ENCODE measurements at regions not wholly inside any gene's neighbourhood (a gene's known extent, or its start where the extent isn't known, plus 50 kb on each side); places are given as distances from the start of the nearest gene placed in this dataset.

GRCh38 chr7:25756601-25757000 is 395.4 kb upstream of the NFE2L3 start:
- no peak overlapping the region for H3K4me2 ChIP-seq (replicated peaks; ENCODE audit: low read depth, low read length, poor library complexity, severe bottlenecking)
- H3K4me1 ChIP-seq (ENCODE audit: control insufficient read depth in 2 of 2, insufficient read depth in 2 of 2, low read length in 2 of 2), result no peaks in the 10 kb centered on the region
- Mint-ChIP-seq H3K4me3 (no peak overlapping the region), H3K27me3 (peaks cover 19% of the 10 kb centered on the region), H3K4me1 (no peaks in the 10 kb centered on the region), H3K9me3 (ENCODE audit: insufficient read depth) (no peaks in the 10 kb centered on the region), H3K27ac (no peak overlapping the region)
- no peaks in the 10 kb centered on the region for H3K79me2 ChIP-seq (ENCODE audit: control insufficient read depth, insufficient read depth, low read length)
- H3K36me3 ChIP-seq (replicated peaks in 1 of 2; ENCODE audit: control extremely low read depth in 1 of 2, control insufficient read depth in 1 of 2, extremely low read depth in 1 of 2, insufficient read depth in 2 of 2, low read length in 1 of 2), result no peaks in the 10 kb centered on the region
- intact Hi-C loops (cut with micrococcal nuclease), result no loop called here
- H3K27me3 ChIP-seq (replicated peaks in 1 of 4; ENCODE audit: control extremely low read depth in 1 of 4, control insufficient read depth in 3 of 4, insufficient read depth in 4 of 4, low read length in 3 of 4), result peaks cover 0 to 5% (median 0%) of the 10 kb centered on the region in 4 experiments
- no peak overlapping the region for H3K27ac ChIP-seq (ENCODE audit: low read length in 2 of 2)
- ChIA-PET CTCF (no interaction called here), POLR2A (no interaction called here)
- no peak overlapping the region for H3K9ac ChIP-seq (ENCODE audit: low read length)
- ATAC-seq (ENCODE audit: low read depth) (no peak), DNase-seq (no peak)
- no peaks in the 10 kb centered on the region for H4K20me1 ChIP-seq (ENCODE audit: control insufficient read depth, insufficient read depth, low read length, poor library complexity, severe bottlenecking)
- TF ChIP-seq EZH2 (IDR thresholded peaks at IDR 0.05; ENCODE audit: borderline replicate concordance, insufficient read depth, low read depth, low read length, poor library complexity, severe bottlenecking), result no peak
- no peak for TF ChIP-seq CTCF (IDR thresholded peaks at IDR 0.05)
- no peak overlapping the region for H2AFZ ChIP-seq (ENCODE audit: insufficient read depth, low read depth, low read length, poor library complexity, severe bottlenecking)
- H3K9me3 ChIP-seq (ENCODE audit: control extremely low read depth in 1 of 3, control insufficient read depth in 2 of 3, insufficient read depth in 1 of 3, low read length in 2 of 3), result no peaks in the 10 kb centered on the region
- H3K4me3 ChIP-seq (ENCODE audit: control extremely low read depth in 1 of 5, extremely low read depth in 1 of 5, insufficient read depth in 1 of 5, low read depth in 2 of 5, low read length in 4 of 5), result no peak overlapping the region

- H3K9me3 Mint-ChIP-seq (ENCODE audit: insufficient read depth), result no peaks in the 10 kb centered on the region
- peaks cover 28% of the 10 kb centered on the region for H3K27me3 Mint-ChIP-seq
- Histone ChIP-seq H3K4me1 (ENCODE audit: control insufficient read depth in 2 of 2, insufficient read depth in 2 of 2, low read length in 2 of 2) (no peaks in the 10 kb centered on the region), H3K27me3 (replicated peaks in 1 of 4; ENCODE audit: control extremely low read depth in 1 of 4, control insufficient read depth in 3 of 4, insufficient read depth in 4 of 4, low read length in 3 of 4) (peaks cover 0 to 2% (median 0%) of the 10 kb centered on the region in 4 experiments), H2AFZ (ENCODE audit: insufficient read depth, low read depth, low read length, poor library complexity, severe bottlenecking) (no peak overlapping the region), H3K36me3 (replicated peaks in 1 of 2; ENCODE audit: control extremely low read depth in 1 of 2, control insufficient read depth in 1 of 2, extremely low read depth in 1 of 2, insufficient read depth in 2 of 2, low read length in 1 of 2) (no peaks in the 10 kb centered on the region), H4K20me1 (ENCODE audit: control insufficient read depth, insufficient read depth, low read length, poor library complexity, severe bottlenecking) (no peaks in the 10 kb centered on the region), H3K9ac (ENCODE audit: low read length) (no peak overlapping the region), H3K4me3 (ENCODE audit: control extremely low read depth in 1 of 5, extremely low read depth in 1 of 5, insufficient read depth in 1 of 5, low read depth in 2 of 5, low read length in 4 of 5) (no peak overlapping the region), H3K79me2 (ENCODE audit: control insufficient read depth, insufficient read depth, low read length) (no peaks in the 10 kb centered on the region), H3K4me2 (replicated peaks; ENCODE audit: low read depth, low read length, poor library complexity, severe bottlenecking) (no peak overlapping the region), H3K27ac (ENCODE audit: low read length in 2 of 2) (no peak overlapping the region), H3K9me3 (ENCODE audit: control extremely low read depth in 1 of 3, control insufficient read depth in 2 of 3, insufficient read depth in 1 of 3, low read length in 2 of 3) (no peaks in the 10 kb centered on the region)
- no peak overlapping the region for H3K4me3 Mint-ChIP-seq
- TF ChIP-seq EZH2 (IDR thresholded peaks at IDR 0.05; ENCODE audit: borderline replicate concordance, insufficient read depth, low read depth, low read length, poor library complexity, severe bottlenecking), result no peak
- no peak for TF ChIP-seq CTCF (IDR thresholded peaks at IDR 0.05)
- ChIA-PET CTCF (no interaction called here), POLR2A (no interaction called here)
- no peak for ATAC-seq (ENCODE audit: low read depth)
- H3K27ac Mint-ChIP-seq, result no peak overlapping the region
- intact Hi-C loops (cut with micrococcal nuclease), result no loop called here
- no peak for DNase-seq
- 60% methylated on average over 1 of the region's 4 CpGs for WGBS (ENCODE audit: insufficient coverage)
- H3K4me1 Mint-ChIP-seq, result no peaks in the 10 kb centered on the region
Observed at GRCh38 chr7:25758559-25758958, 393.4 kb upstream of the NFE2L3 start.
